ENCODE measurements at regions not wholly inside any gene's neighbourhood (a gene's known extent, or its start where the extent isn't known, plus 50 kb on each side); places are given as distances from the start of the nearest gene placed in this dataset.
A peak's percentile ranks its signal among the peaks of the same experiment; 100 is the strongest.

DNA sequence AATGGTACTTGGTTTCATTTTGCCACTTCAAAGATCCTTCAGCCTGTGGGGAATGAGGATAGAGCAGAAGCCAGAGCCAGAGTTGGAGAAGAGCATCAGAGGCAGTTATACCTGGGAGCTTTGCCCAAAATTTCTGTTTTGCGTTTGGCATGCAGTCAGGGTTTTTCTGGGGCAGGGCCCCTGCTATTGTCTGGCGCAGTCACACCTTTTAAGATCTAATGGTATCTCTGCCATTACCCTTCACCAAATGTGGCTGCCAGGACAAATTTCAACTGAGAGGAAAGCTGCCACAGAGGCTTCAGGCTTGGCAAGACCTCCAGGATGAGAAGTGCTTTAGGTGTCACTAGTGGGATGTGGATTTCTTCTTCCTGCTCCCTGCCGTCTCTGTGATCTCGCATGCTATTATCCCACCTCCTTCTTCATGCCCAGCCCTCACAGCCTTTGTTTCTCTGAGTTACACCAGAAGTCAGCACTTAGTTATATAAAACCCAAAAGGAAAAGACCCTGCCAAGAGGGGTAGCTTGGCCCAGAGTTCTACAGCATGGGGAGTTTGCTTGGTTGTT, 357.0 kb downstream of the TLE4 start:
- DNase-seq (ENCODE audit: low read depth in 2 of 2, low spot score in 1 of 2): no peak

- no peak for DNase-seq (ENCODE audit: low read depth in 2 of 2, low spot score in 1 of 2)
Measured at GRCh38 chr9:79925326-79925725, 353.6 kb downstream of the TLE4 start.

GRCh38 chr9:79924836-79925235, 353.1 kb downstream of the TLE4 start:
- no peak for DNase-seq (ENCODE audit: low read depth in 2 of 2, low spot score in 1 of 2)

- DNase-seq (ENCODE audit: low read depth in 2 of 2, low spot score in 1 of 2): no peak
Measured at GRCh38 chr9:79917421-79917820, 345.7 kb downstream of the TLE4 start.

DNA sequence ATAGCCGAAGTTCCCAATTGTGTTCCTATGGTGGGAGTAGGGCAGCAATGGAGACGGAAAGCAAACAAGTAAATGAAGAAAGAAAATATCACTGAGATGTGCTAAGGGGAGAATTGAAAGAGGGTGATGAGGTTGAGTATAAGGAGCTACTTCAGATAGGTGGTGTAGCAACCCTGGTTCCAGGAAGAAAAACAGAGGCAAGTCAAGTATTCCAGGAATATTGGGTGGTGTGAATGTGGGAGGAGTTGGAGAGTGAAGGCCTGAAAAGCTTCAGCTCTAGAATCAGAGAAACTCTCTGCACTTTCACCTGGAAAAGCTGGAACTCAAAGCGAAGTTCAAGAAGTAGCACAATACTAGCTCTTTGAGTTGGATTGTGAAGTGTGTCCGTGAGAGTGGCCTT, 342.1 kb downstream of the TLE4 start:
- no peak for DNase-seq (ENCODE audit: low read depth in 2 of 2, low spot score in 1 of 2)

DNA sequence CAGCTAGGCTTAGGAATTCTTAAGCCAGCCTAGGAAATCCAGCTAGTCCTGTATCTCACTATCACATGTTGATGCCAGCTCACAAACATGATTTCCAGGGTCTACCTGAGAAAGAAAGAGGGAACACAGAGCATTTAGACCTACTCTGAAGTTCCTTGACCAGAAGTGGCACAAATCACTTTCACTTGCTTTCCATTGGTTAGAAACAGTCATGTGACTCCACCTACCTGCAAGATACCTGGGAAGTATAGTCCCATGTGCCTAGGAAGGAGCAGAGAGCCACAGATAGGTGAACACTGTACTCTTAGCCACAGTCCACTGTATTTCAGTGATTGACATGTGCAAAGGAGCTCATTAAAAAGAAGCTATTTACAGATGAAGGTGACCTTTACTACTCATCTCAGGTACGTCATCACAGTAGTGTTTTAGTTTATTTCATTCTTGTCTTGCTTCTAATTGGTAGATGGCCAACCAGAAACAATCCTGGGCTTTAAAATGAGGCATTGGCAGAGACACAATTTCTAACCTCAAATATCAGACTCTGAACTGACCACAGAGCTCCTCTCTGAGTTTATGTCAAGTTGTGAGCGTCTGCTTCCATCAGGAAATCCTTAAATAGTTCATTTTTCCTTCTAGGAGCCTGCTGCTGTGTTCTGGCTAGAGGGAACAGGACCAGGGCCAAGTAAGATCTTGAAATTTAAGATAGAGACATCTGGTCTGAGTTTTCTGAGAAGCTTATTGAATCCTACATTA, 340.7 kb downstream of the TLE4 start:
- no peak for DNase-seq (ENCODE audit: low read depth in 2 of 2, low spot score in 1 of 2)

- no peak for DNase-seq (ENCODE audit: low read depth in 2 of 2, low spot score in 1 of 2)
Measured at GRCh38 chr9:79911724-79912123, 340.0 kb downstream of the TLE4 start.

GRCh38 chr9:79902825-79903600, 331.2 kb downstream of the TLE4 start:
- DNase-seq (ENCODE audit: low read depth in 2 of 2, low spot score in 1 of 2): no peak

- DNase-seq (ENCODE audit: low read depth in 2 of 2, low spot score in 1 of 2): no peak
Measured at GRCh38 chr9:79900754-79901153, 329.0 kb downstream of the TLE4 start.

DNA sequence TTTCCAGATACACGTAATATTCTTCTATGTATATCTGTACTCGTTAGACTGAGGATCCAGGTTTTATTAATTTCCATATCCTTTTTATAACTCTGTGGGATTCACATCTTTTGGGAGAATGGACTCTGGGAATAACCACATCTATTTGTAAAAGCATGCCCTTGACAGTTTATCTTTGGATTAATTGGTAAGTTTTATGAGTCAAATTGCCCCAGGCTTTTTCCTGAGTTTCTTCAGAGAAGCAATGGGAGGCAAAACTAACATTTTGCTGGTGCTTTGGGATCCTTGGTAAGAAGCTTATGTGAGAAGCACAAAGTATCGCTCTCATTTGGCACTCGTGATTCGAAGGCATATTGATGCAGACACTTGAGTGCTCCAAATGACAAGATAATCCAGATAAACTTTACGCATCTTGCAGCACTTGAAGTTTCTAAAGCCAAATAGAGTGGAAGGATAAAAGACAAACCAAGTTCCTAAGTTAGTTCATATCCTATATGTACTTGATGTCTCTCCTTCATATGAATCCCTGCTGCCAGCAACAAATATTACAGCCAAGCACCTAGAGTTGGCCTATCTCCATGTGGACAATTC, 324.7 kb downstream of the TLE4 start:
- DNase-seq (ENCODE audit: low read depth in 2 of 2, low spot score in 1 of 2): no peak

GRCh38 chr9:79895232-79895631, 323.5 kb downstream of the TLE4 start:
- no peak for DNase-seq (ENCODE audit: low read depth in 2 of 2, low spot score in 1 of 2)

DNA sequence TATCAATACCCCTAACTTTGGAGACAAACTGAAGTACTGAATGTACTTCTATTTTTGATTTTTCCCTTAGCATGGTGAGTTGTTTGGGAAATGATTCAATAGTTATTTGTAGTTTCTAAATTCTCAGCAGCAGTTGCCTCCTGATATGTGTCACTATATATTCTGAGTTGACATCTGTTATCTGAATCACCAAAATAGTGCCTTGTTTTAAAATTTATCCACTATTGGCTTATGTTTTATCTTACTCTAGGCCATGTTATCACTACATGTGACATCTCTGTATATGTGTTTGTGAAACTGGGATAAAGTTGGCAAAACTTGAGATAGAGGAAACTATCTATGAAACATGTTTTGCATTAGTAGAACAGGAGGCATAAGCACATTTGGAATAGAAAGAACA, 317.6 kb downstream of the TLE4 start:
- DNase-seq (ENCODE audit: low read depth in 2 of 2, low spot score in 1 of 2): no peak

DNA sequence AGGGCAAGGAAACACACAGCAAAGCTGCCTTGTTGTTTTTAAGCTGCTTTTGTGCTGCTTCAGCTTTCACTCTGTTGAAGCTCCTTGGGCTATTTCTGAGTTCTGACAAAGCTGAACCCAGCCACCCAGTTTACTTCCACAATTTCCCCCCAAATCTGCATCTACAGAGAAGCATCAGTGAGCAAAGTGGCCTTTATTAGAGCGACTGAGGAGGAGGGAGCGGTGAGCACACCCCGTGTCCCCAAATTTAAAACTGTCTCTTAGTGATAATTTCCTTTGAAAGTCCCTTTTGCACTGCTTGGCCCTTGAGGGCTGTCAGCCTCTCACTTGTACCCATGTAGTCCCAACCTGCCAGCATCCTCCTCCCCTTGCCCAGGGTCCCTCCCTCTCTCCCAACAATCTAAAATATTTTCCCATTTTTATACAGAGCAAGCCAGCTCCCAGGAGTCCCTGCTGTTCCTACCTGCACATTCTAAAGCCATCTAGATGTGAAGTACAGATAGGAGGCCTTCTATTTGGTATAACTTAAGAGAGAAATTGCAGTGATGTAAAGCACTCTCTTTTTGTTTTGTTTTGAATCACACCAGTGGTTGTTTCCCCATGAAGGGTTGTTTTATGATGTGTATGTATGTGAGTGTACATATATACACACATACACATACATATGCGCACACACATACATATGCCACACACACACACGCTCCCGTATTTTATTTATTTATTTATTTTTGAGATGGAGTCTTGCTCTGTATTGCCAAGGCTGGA, 313.5 kb downstream of the TLE4 start:
- DNase-seq (ENCODE audit: low read depth in 2 of 2, low spot score in 1 of 2): no peak

DNA sequence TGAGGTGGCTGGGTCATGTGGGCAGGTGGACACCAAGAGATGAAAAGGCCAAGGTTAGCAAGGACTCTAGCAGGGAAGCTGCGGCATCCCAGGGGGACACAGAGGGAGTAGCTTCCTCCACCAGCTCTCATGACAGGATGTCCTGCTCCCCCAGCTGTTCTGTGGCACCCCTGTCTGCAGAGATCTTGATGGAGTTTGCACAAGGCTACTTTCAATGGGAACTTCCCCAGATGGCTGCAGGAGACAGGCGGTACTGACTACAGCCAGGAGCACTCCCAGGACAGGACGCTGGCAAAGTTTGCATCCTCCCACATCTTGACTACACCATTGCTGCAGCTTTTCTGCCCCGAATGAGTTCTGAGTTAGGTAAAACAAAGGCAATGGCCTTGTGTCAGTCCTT, 312.8 kb downstream of the TLE4 start:
- DNase-seq (ENCODE audit: low read depth in 2 of 2, low spot score in 1 of 2): no peak

DNA sequence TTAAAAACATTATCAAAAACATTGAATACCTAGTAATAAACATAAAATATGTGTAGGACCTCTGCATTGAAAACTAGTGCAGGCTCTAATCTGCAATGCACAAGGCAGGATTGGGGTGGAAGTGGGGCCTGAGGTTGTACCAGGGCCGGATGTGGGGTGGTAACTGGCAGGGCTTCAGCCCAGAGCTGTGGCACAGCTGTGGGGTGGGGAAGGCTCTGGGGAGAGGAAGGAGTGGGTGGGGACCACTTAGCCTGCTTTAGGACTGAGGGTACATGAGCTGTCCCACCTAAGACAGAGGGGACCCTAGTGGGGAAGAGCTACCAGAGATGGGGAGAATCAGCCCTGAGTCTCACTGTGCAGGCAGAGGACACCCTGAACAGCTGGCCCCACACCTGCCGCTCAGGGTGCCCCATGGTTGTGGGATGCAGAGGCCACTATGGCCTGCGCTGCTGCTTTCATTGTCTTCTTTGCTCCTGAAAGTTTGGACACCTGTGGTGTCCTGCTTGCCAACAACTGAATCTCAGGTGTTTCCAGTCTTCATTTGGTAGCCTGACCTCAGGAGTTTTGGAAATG, 311.4 kb downstream of the TLE4 start:
- DNase-seq (ENCODE audit: low read depth in 2 of 2, low spot score in 1 of 2): peak in 1 of 2 donors; percentile 27

GRCh38 chr9:79880626-79881025, 308.9 kb downstream of the TLE4 start:
- no peak for DNase-seq (ENCODE audit: low read depth in 2 of 2, low spot score in 1 of 2)

- no peak for DNase-seq (ENCODE audit: low read depth in 2 of 2, low spot score in 1 of 2)
Measured at GRCh38 chr9:79877943-79878602, 306.3 kb downstream of the TLE4 start.

DNA sequence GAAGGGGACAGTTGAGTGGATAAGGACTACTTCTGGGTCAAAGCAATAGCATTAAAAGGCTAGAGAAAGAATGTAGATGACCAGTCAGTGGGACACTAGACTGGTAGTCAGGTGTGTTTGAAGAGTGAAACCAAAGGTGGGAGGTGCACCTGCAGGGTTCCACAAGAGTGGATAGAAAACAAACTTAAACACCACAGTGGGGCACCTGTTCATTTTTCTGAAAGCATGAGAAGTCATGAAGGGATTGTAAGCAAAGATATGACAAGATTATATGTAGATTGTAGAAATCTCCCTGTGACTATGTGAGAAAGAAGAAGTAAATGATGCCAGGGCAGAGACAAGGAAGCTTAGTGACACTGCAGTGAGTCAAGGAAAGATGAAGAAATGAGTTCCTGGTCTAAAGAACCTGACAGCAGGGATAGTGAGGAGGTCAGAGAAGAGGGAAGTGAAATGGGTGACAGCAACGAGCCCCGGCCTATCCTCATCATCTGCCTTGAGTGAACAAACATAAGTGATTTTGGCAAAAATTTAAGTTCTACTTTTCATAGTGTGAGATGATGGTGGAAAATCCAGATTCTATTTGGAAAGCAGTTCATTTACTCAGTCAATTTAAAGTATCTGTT, 296.9 kb downstream of the TLE4 start:
- no peak for DNase-seq (ENCODE audit: low read depth in 2 of 2, low spot score in 1 of 2)

- DNase-seq (ENCODE audit: low read depth in 2 of 2, low spot score in 1 of 2): no peak
Measured at GRCh38 chr9:79862921-79863890, 291.4 kb downstream of the TLE4 start.
